ENCODE measurements at regions not wholly inside any gene's neighbourhood (a gene's known extent, or its start where the extent isn't known, plus 50 kb on each side); places are given as distances from the start of the nearest gene placed in this dataset.

DNA sequence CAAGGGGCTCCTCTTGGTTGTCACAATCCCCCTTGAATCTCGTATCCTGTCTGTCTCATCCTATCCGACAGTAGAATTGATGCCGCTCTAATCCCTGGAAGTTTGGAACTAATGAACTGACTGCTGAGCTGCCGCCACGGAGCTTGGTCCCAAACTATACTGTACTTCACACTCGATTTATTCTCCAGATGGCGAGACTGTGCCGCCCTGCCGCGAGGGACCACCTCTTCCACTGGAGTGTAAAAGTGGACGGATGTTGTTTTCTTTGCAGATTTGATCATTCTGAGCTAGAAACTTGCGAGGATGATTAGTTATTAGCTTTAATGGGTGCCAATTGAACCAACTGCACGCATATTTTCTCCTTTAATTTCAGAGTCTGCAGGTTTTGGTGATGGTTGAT, 117.2 kb downstream of the ZIC5 start:
- H3K36me3 Mint-ChIP-seq (ENCODE audit: low read depth) = no peaks in the 10 kb centered on the region
- TF ChIP-seq, protein P1, sequence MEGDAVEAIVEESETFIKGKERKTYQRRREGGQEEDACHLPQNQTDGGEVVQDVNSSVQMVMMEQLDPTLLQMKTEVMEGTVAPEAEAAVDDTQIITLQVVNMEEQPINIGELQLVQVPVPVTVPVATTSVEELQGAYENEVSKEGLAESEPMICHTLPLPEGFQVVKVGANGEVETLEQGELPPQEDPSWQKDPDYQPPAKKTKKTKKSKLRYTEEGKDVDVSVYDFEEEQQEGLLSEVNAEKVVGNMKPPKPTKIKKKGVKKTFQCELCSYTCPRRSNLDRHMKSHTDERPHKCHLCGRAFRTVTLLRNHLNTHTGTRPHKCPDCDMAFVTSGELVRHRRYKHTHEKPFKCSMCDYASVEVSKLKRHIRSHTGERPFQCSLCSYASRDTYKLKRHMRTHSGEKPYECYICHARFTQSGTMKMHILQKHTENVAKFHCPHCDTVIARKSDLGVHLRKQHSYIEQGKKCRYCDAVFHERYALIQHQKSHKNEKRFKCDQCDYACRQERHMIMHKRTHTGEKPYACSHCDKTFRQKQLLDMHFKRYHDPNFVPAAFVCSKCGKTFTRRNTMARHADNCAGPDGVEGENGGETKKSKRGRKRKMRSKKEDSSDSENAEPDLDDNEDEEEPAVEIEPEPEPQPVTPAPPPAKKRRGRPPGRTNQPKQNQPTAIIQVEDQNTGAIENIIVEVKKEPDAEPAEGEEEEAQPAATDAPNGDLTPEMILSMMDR (conservative IDR thresholded peaks at IDR 0.05) = no peak
- H3K27ac Mint-ChIP-seq (ENCODE audit: unreplicated experiment) = no peak overlapping the region
- no peak overlapping the region for H3K4me3 Mint-ChIP-seq
- H3K27me3 Mint-ChIP-seq (ENCODE audit: low read depth) = peaks cover 44% of the 10 kb centered on the region
- peaks cover 15% of the 10 kb centered on the region for H3K4me1 Mint-ChIP-seq
- no peak for DNase-seq (ENCODE audit: low read depth, low spot score)
- no peaks in the 10 kb centered on the region for H3K9me3 Mint-ChIP-seq

DNA sequence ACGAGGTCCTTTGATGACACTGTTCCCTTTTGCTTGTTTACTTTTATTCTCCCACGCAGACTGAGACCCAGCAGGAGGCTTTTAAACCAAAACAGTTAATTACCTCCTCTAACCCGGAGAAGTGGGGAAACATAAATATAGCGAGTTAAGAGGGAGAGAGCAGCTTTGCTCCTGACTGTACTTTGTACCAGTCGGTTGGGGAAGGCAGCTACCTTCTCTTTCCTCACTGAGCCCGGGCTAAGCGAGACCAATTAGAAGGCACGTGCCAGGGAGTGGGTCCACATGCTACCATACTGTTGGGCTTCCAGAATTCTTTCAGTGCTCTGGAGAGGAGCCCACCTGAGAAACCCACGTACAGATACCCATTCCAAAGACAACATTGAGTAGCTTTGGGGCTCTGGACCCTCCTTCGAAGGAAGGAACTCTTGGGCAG, 124.2 kb downstream of the ZIC5 start:
- H3K9me3 Mint-ChIP-seq = no peaks in the 10 kb centered on the region
- TF ChIP-seq, protein P1 (conservative IDR thresholded peaks at IDR 0.05) = no peak
- peaks cover 5% of the 10 kb centered on the region for H3K4me1 Mint-ChIP-seq
- peaks cover 18% of the 10 kb centered on the region for H3K27me3 Mint-ChIP-seq (ENCODE audit: low read depth)
- H3K27ac Mint-ChIP-seq (ENCODE audit: unreplicated experiment) = no peak overlapping the region
- no peak for DNase-seq (ENCODE audit: low read depth, low spot score)
- H3K36me3 Mint-ChIP-seq (ENCODE audit: low read depth) = no peaks in the 10 kb centered on the region
- no peak overlapping the region for H3K4me3 Mint-ChIP-seq

DNA sequence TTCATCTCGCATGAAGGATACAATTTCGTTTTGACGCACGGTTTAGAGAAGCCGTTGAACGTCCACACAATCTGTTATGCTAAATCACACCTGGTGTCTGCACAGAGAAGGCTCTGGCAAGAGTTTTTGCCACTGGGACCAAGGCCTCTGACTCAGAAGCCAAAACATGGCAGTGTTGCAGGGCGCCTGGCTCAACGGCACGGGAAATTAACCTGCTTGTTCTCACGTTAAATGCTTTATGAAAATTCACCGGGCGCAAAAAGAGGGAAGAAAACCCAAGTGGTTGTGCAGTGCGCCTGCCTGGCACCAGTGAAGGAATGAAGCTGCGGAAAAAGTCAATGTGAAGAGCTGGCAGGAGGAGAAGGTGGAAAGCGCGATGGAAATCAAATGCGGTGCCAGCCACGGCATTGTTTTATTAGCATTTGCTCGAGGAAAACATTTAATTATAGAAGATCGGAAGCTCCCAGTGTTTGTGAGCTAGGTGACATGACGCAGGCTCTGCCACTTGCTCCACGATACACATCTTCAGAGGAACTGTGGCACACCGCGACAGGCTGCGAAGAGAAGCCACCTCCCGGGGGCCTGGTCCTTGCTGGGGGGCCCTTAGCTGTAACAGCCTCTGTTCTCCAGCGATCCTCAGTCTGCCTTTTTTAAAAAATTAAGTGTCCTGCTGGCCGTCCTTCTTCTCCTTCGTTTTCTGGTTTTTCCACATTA, 126.2 kb downstream of the ZIC5 start:
- DNase-seq (ENCODE audit: low read depth, low spot score) = no peak
- no peak overlapping the region for H3K27ac Mint-ChIP-seq (ENCODE audit: unreplicated experiment)
- no peak overlapping the region for H3K4me3 Mint-ChIP-seq
- H3K36me3 Mint-ChIP-seq (ENCODE audit: low read depth) = no peaks in the 10 kb centered on the region
- peaks cover 18% of the 10 kb centered on the region for H3K27me3 Mint-ChIP-seq (ENCODE audit: low read depth)
- TF ChIP-seq, protein P1 (conservative IDR thresholded peaks at IDR 0.05) = no peak
- H3K4me1 Mint-ChIP-seq = peaks cover 5% of the 10 kb centered on the region
- H3K9me3 Mint-ChIP-seq = no peaks in the 10 kb centered on the region

DNA sequence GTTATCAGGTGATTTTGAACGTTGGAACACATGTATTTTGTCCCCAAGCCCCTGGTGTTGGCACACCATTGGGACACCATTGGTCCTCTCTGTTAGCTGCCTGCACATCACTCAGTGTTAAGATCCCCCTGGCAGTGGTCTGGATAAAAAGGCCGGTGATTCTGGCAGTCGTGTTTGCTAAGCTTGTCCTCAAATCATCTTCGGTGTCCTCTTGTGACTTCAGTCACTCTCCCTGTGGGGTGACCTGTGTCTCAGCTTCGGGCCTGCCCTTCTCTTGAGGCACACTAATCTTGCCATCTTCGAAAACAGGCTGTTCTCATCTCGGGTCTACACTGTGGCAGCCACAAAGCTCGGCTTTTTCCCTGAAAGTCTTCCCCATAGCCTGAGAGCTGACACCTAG, 127.1 kb downstream of the ZIC5 start:
- DNase-seq (ENCODE audit: low read depth, low spot score) = no peak
- Mint-ChIP-seq H3K36me3 (ENCODE audit: low read depth) (no peaks in the 10 kb centered on the region), H3K27me3 (ENCODE audit: low read depth) (peaks cover 18% of the 10 kb centered on the region), H3K9me3 (no peaks in the 10 kb centered on the region), H3K4me3 (no peak overlapping the region), H3K4me1 (peaks cover 5% of the 10 kb centered on the region), H3K27ac (ENCODE audit: unreplicated experiment) (no peak overlapping the region)
- TF ChIP-seq, protein P1 (conservative IDR thresholded peaks at IDR 0.05) = no peak

DNA sequence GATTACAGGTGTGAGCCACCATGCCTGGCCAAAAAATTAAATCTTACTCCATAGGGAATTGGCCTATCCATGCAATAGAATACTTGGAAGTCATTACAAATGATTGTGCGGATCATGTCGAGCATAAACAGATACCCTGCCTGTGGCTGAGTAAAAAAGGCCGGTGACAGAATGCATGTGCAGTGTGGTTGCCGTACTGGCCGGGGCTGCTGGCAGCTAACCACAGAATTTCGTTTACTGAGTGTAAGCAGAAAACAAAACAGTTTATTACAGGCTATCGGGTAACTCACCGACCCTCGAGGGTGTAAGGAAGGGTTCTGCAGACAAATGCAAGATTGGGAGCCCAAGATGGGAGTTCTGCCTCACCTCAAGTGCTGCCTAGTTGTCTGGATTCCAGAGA, 127.7 kb downstream of the ZIC5 start:
- H3K4me1 Mint-ChIP-seq = peaks cover 5% of the 10 kb centered on the region
- H3K4me3 Mint-ChIP-seq = no peak overlapping the region
- H3K9me3 Mint-ChIP-seq = no peaks in the 10 kb centered on the region
- no peak for DNase-seq (ENCODE audit: low read depth, low spot score)
- H3K27ac Mint-ChIP-seq (ENCODE audit: unreplicated experiment) = no peak overlapping the region
- no peaks in the 10 kb centered on the region for H3K36me3 Mint-ChIP-seq (ENCODE audit: low read depth)
- TF ChIP-seq, protein P1 (conservative IDR thresholded peaks at IDR 0.05) = no peak
- H3K27me3 Mint-ChIP-seq (ENCODE audit: low read depth) = peaks cover 18% of the 10 kb centered on the region
